ENCODE measurements at regions not wholly inside any gene's neighbourhood (a gene's known extent, or its start where the extent isn't known, plus 50 kb on each side); places are given as distances from the start of the nearest gene placed in this dataset.
"Not testable (repeated sequence)": the region's sequence is repeated elsewhere in the genome, so short reads cannot be mapped to it uniquely, and the experiment has no call there.

DNA sequence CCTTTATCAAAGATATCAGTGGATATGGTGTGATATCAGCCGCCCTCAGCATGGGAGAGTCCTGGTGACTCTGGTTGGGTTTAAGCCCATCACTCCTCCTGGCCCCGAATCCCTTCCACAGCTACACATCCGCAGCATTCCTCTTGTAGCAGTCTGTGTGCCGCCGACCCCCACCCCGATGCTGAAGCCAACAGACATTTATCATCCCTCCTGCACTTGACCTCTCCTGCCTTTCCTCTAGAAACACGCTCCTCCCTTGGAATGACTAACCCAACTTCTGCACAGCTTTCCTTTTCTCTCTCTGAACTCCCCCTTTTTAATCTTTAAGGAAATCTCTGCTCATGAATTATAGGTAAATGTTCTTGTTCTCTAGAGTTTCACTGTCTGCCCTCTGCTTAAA lies 250.9 kb upstream of the FOXN3 start:
- Histone ChIP-seq H3K4me3 (no peak overlapping the region), H3K36me3 (no peaks in the 10 kb centered on the region), H3K4me1 (no peaks in the 10 kb centered on the region), H3K9me3 (no peaks in the 10 kb centered on the region), H3K27ac (no peak overlapping the region), H3K27me3 (no peaks in the 10 kb centered on the region)
- TF ChIP-seq, protein P1, sequence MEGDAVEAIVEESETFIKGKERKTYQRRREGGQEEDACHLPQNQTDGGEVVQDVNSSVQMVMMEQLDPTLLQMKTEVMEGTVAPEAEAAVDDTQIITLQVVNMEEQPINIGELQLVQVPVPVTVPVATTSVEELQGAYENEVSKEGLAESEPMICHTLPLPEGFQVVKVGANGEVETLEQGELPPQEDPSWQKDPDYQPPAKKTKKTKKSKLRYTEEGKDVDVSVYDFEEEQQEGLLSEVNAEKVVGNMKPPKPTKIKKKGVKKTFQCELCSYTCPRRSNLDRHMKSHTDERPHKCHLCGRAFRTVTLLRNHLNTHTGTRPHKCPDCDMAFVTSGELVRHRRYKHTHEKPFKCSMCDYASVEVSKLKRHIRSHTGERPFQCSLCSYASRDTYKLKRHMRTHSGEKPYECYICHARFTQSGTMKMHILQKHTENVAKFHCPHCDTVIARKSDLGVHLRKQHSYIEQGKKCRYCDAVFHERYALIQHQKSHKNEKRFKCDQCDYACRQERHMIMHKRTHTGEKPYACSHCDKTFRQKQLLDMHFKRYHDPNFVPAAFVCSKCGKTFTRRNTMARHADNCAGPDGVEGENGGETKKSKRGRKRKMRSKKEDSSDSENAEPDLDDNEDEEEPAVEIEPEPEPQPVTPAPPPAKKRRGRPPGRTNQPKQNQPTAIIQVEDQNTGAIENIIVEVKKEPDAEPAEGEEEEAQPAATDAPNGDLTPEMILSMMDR (IDR thresholded peaks at IDR 0.05) = no peak
- TF ChIP-seq POLR2A (IDR thresholded peaks at IDR 0.05) (no peak), POLR2AphosphoS5 (IDR thresholded peaks at IDR 0.05; ENCODE audit: insufficient read depth in 1 of 2, low read depth in 1 of 2) (no peak)
- no peak for DNase-seq (ENCODE audit: extremely low spot score in 2 of 2)
- intact Hi-C loops (cut with DNase I) = no loop called here

GRCh38 chr14:89665300-89666081 lies 248.5 kb upstream of the FOXN3 start:
- H3K9me3 ChIP-seq; H3K4me3 ChIP-seq; H3K4me1 ChIP-seq; H3K27ac ChIP-seq; H3K36me3 ChIP-seq; intact Hi-C loops (cut with DNase I); DNase-seq (ENCODE audit: extremely low spot score in 2 of 2); H3K27me3 ChIP-seq: not testable (repeated sequence)

- H3K4me1 ChIP-seq = peaks cover 4% of the 10 kb centered on the region
- no peak for TF ChIP-seq POLR2AphosphoS5 (IDR thresholded peaks at IDR 0.05; ENCODE audit: insufficient read depth in 1 of 2, low read depth in 1 of 2)
- TF ChIP-seq, protein P1 (IDR thresholded peaks at IDR 0.05) = no peak
- no peak for TF ChIP-seq POLR2A (IDR thresholded peaks at IDR 0.05)
- H3K27ac ChIP-seq = no peak overlapping the region
- no peak overlapping the region for H3K4me3 ChIP-seq
- intact Hi-C loops (cut with DNase I) = no loop called here
- no peaks in the 10 kb centered on the region for H3K27me3 ChIP-seq
- no peaks in the 10 kb centered on the region for H3K9me3 ChIP-seq
- no peaks in the 10 kb centered on the region for H3K36me3 ChIP-seq
- DNase-seq (ENCODE audit: extremely low spot score in 2 of 2) = no peak
These were observed 244.4 kb upstream of the FOXN3 start for GRCh38 chr14:89661392-89661791.

DNA sequence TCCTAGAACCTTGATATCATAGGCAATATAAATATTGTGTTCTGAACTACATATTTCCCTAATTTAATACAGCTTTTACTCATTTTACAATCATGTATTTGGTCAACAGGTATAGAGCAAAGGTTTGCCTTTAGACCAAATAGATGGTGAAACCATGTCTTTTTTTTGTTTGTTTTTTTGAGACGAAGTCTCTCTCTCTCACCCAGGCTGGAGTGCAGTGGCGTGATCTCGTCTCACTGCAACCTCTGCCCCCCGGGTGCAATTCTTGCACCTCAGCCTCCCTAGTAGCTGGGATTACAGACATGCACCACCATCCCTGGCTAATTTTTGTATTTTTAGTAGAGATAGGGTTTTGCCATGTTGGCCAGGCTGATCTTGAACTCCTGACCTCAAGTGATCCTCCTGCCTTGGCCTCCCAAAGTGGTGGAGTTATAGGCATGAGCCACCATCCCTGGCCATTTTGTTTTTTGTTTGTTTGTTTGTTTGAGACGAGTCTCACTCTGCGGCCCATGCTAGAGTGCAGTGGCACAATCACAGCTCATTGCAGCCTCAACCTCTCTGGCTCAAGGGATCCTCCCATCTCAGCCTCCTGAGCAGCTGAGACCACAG lies 243.7 kb upstream of the FOXN3 start:
- H3K27ac ChIP-seq; H3K36me3 ChIP-seq; DNase-seq (ENCODE audit: extremely low spot score in 2 of 2); H3K4me1 ChIP-seq; H3K9me3 ChIP-seq; H3K27me3 ChIP-seq; intact Hi-C loops (cut with DNase I); H3K4me3 ChIP-seq: not testable (repeated sequence)

- Histone ChIP-seq H3K4me1 (peaks cover 4% of the 10 kb centered on the region), H3K4me3 (no peak overlapping the region), H3K27me3 (no peaks in the 10 kb centered on the region), H3K27ac (no peak overlapping the region), H3K9me3 (no peaks in the 10 kb centered on the region), H3K36me3 (no peaks in the 10 kb centered on the region)
- TF ChIP-seq, protein P1 (IDR thresholded peaks at IDR 0.05) = no peak
- TF ChIP-seq POLR2A (IDR thresholded peaks at IDR 0.05) (no peak), POLR2AphosphoS5 (IDR thresholded peaks at IDR 0.05; ENCODE audit: insufficient read depth in 1 of 2, low read depth in 1 of 2) (no peak)
- DNase-seq (ENCODE audit: extremely low spot score in 2 of 2) = no peak
- intact Hi-C loops (cut with DNase I) = no loop called here
These were observed 243.1 kb upstream of the FOXN3 start for GRCh38 chr14:89660166-89660565.

DNA sequence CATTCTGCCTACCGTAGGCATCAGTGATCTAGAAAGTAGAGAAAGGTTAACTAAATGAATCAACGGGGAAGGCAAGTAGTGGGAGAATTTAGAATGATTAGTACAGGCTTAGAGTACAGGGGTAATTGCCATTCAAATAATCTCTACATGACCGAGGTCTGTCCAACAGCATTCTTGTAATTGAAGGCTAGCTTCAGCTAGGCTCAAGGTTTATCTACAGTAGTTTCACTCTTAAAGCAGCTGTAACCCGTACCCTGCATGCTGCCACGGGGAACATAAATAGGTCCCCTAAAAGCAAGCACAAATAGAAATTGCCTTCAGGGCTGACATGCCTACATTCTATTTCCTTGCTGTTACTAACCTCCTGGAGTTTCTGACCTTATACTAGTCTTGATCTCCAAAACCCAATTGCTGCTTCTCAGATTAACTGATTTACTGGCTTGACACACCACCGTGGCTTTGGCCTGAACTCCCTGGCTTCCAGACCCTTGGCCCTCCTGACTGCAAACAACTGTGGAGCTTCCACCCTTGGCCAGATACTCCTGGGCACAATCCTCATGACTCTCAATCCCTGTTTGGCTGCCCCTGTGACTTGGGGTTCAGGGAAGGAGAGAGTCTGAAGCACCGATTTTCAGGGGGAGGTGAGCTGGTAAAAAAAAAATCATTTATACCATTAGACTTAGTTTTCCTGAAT lies 242.1 kb upstream of the FOXN3 start:
- Histone ChIP-seq H3K36me3 (no peaks in the 10 kb centered on the region), H3K9me3 (no peaks in the 10 kb centered on the region), H3K27ac (no peak overlapping the region), H3K4me3 (no peak overlapping the region), H3K27me3 (no peaks in the 10 kb centered on the region), H3K4me1 (peaks cover 4% of the 10 kb centered on the region)
- DNase-seq (ENCODE audit: extremely low spot score in 2 of 2) = no peak
- TF ChIP-seq, protein P1 (IDR thresholded peaks at IDR 0.05) = no peak
- TF ChIP-seq POLR2A (IDR thresholded peaks at IDR 0.05) = no peak
- no peak for TF ChIP-seq POLR2AphosphoS5 (IDR thresholded peaks at IDR 0.05; ENCODE audit: insufficient read depth in 1 of 2, low read depth in 1 of 2)
- intact Hi-C loops (cut with DNase I) = no loop called here

All from vagina (tissue), 2 donors.